ENCODE measurements at regions not wholly inside any gene's neighbourhood (a gene's known extent, or its start where the extent isn't known, plus 50 kb on each side); places are given as distances from the start of the nearest gene placed in this dataset.

GRCh38 chr10:44294726-44295412, 90.0 kb downstream of the CXCL12 start:
- H3K9ac ChIP-seq (ENCODE audit: low read depth, low read length, poor library complexity, severe bottlenecking): no peak overlapping the region
- H3K9me3 ChIP-seq (ENCODE audit: insufficient read depth, low read depth, low read length): no peaks in the 10 kb centered on the region
- no peak overlapping the region for H3K4me3 ChIP-seq (ENCODE audit: low read length, poor library complexity, severe bottlenecking)
- no peak overlapping the region for H3K4me2 ChIP-seq (ENCODE audit: low read depth, low read length, poor library complexity, severe bottlenecking)
- H3F3A ChIP-seq (ENCODE audit: low read depth): no peaks in the 10 kb centered on the region
- no peaks in the 10 kb centered on the region for H3K9me2 ChIP-seq (replicated peaks; ENCODE audit: low read depth, low read length)
- TF ChIP-seq CTCF (conservative IDR thresholded peaks at IDR 0.05; ENCODE audit: low read length) (no peak), EZH2phosphoT487 (IDR thresholded peaks at IDR 0.05; ENCODE audit: borderline replicate concordance) (no peak)
- no peak overlapping the region for H2AFZ ChIP-seq (ENCODE audit: low read length)
- H3K79me2 ChIP-seq (ENCODE audit: insufficient read depth, low read length): no peaks in the 10 kb centered on the region
- H3K27me3 ChIP-seq (ENCODE audit: insufficient read depth, low read length, poor library complexity, severe bottlenecking): no peaks in the 10 kb centered on the region
- no peaks in the 10 kb centered on the region for H3K4me1 ChIP-seq (ENCODE audit: insufficient read depth, low read length, poor library complexity, severe bottlenecking)
- no peaks in the 10 kb centered on the region for H3K36me3 ChIP-seq (ENCODE audit: insufficient read depth, low read length)
- H4K20me1 ChIP-seq (ENCODE audit: insufficient read depth, low read length, poor library complexity, severe bottlenecking): no peaks in the 10 kb centered on the region

- no peaks in the 10 kb centered on the region for H3K4me1 ChIP-seq (ENCODE audit: insufficient read depth, low read length, poor library complexity, severe bottlenecking)
- TF ChIP-seq EZH2phosphoT487 (IDR thresholded peaks at IDR 0.05; ENCODE audit: borderline replicate concordance) (no peak), CTCF (conservative IDR thresholded peaks at IDR 0.05; ENCODE audit: low read length) (no peak)
- H3K9me3 ChIP-seq (ENCODE audit: insufficient read depth, low read depth, low read length): no peaks in the 10 kb centered on the region
- no peaks in the 10 kb centered on the region for H3K27me3 ChIP-seq (ENCODE audit: insufficient read depth, low read length, poor library complexity, severe bottlenecking)
- H3K4me2 ChIP-seq (ENCODE audit: low read depth, low read length, poor library complexity, severe bottlenecking): no peak overlapping the region
- no peaks in the 10 kb centered on the region for H3K36me3 ChIP-seq (ENCODE audit: insufficient read depth, low read length)
- H3K4me3 ChIP-seq (ENCODE audit: low read length, poor library complexity, severe bottlenecking): no peak overlapping the region
- H3K9ac ChIP-seq (ENCODE audit: low read depth, low read length, poor library complexity, severe bottlenecking): no peak overlapping the region
- no peaks in the 10 kb centered on the region for H4K20me1 ChIP-seq (ENCODE audit: insufficient read depth, low read length, poor library complexity, severe bottlenecking)
- no peaks in the 10 kb centered on the region for H3K9me2 ChIP-seq (replicated peaks; ENCODE audit: low read depth, low read length)
- H3F3A ChIP-seq (ENCODE audit: low read depth): no peaks in the 10 kb centered on the region
- no peak overlapping the region for H2AFZ ChIP-seq (ENCODE audit: low read length)
- H3K79me2 ChIP-seq (ENCODE audit: insufficient read depth, low read length): no peaks in the 10 kb centered on the region
These were observed 91.1 kb downstream of the CXCL12 start for GRCh38 chr10:44293842-44294241.

- H2AFZ ChIP-seq (ENCODE audit: low read length): no peak overlapping the region
These were observed 91.6 kb downstream of the CXCL12 start for GRCh38 chr10:44293306-44293778.

More at GRCh38 chr10:44293306-44293778, 91.6 kb downstream of the CXCL12 start:
- TF ChIP-seq EZH2phosphoT487 (IDR thresholded peaks at IDR 0.05; ENCODE audit: borderline replicate concordance): no peak
- no peak for TF ChIP-seq CTCF (conservative IDR thresholded peaks at IDR 0.05; ENCODE audit: low read length)
- no peaks in the 10 kb centered on the region for H3K27me3 ChIP-seq (ENCODE audit: insufficient read depth, low read length, poor library complexity, severe bottlenecking)
- H3K36me3 ChIP-seq (ENCODE audit: insufficient read depth, low read length): no peaks in the 10 kb centered on the region
- H3K4me1 ChIP-seq (ENCODE audit: insufficient read depth, low read length, poor library complexity, severe bottlenecking): no peaks in the 10 kb centered on the region
- H3F3A ChIP-seq (ENCODE audit: low read depth): no peaks in the 10 kb centered on the region
- H3K4me3 ChIP-seq (ENCODE audit: low read length, poor library complexity, severe bottlenecking): no peak overlapping the region
- no peaks in the 10 kb centered on the region for H3K9me3 ChIP-seq (ENCODE audit: insufficient read depth, low read depth, low read length)
- H4K20me1 ChIP-seq (ENCODE audit: insufficient read depth, low read length, poor library complexity, severe bottlenecking): no peaks in the 10 kb centered on the region
- H3K79me2 ChIP-seq (ENCODE audit: insufficient read depth, low read length): no peaks in the 10 kb centered on the region
- H3K9me2 ChIP-seq (replicated peaks; ENCODE audit: low read depth, low read length): no peaks in the 10 kb centered on the region
- H3K9ac ChIP-seq (ENCODE audit: low read depth, low read length, poor library complexity, severe bottlenecking): no peak overlapping the region
- H3K4me2 ChIP-seq (ENCODE audit: low read depth, low read length, poor library complexity, severe bottlenecking): no peak overlapping the region
